K562 (cell line): ENCODE measurements at regions not wholly inside any gene's neighbourhood (a gene's known extent, or its start where the extent isn't known, plus 50 kb on each side); places are given as distances from the start of the nearest gene placed in this dataset.

Experiments used
- ATAC-seq: fragments of 200-7000 bp; cut with Tn5 transposase; 3 replicates; pipeline ENCODE4 v1.9.1; 2020; ENCODE audit warnings: moderate library complexity
- BruUV-seq: library from RNA; stranded (reverse); fragments of 400-500 nt; replicated peaks from 2 replicates; lab custom pipeline; 2021; lab: Mats Ljungman, UMichigan
- CTCF ChIA-PET: fragments of 300-600 bp; formaldehyde crosslinking; extraction: SDS; loops from one replicate; lab custom pipeline; 2021; ENCODE audit warnings: low intra/inter-chr PET ratio; lab: Yijun Ruan, JAX
- POLR2A ChIA-PET: fragments of 300-600, 350-650 bp; sonication (Branson Sonifier 250); formaldehyde crosslinking; extraction: SDS; loops from one replicate; lab custom pipeline; 2021; ENCODE audit warnings: antibody characterized with exemption, inconsistent platforms; lab: Yijun Ruan, JAX
- DNase-seq, 4 experiments: peaks; one replicate each; pipeline versions ENCODE4 v3.0.0 to v3.0.0-alpha.2; 2011 to 2018; ENCODE audit warnings: low spot score in 3 of 4, mixed read lengths in 3 of 4; ENCODE audit errors: extremely low read depth in 1 of 4
- FAIRE-seq: peaks from 2 replicates; lab custom pipeline; 2011; peaks lifted over from hg19 to GRCh38; lab: Jason Lieb, UNC
- H2AFZ ChIP-seq: 2 replicates; pipeline ENCODE4 v1.6.0; 2011; ENCODE audit warnings: low read depth, low read length, control low read depth, inconsistent platforms
- H3K27ac ChIP-seq: fragments of 200-600 bp; 3 replicates; pipeline ENCODE4 v1.8.0; 2011; ENCODE audit warnings: low read depth, mild to moderate bottlenecking, control low read depth, inconsistent platforms, low read length, moderate library complexity, mixed read lengths; ENCODE audit errors: extremely low read depth
- H3K27me3 ChIP-seq, 2 experiments: fragments of 300-600 bp in 1 of 2; 2 replicates in 1 of 2; 3 replicates in 1 of 2; pipeline versions ENCODE4 v1.6.0 to v1.8.0; 2011; ENCODE audit warnings: inconsistent platforms in 2 of 2, low read length in 2 of 2, mild to moderate bottlenecking in 1 of 2, mixed read lengths in 1 of 2, moderate library complexity in 1 of 2; ENCODE audit not compliant: control insufficient read depth in 2 of 2, insufficient read depth in 2 of 2
- H3K36me3 ChIP-seq: fragments of 300-600 bp; 3 replicates; pipeline ENCODE4 v1.8.0; 2011; ENCODE audit warnings: mild to moderate bottlenecking, low read length, inconsistent platforms; ENCODE audit not compliant: control insufficient read depth, insufficient read depth
- H3K4me1 ChIP-seq, 2 experiments: fragments of 200-600 bp in 1 of 2; replicated peaks in 1 of 2; 2 replicates in 1 of 2; 3 replicates in 1 of 2; pipeline versions ENCODE4 v1.5.1 to v1.8.0; 2011; ENCODE audit warnings: inconsistent platforms in 2 of 2, low read length in 2 of 2, mild to moderate bottlenecking in 1 of 2, mixed read lengths in 1 of 2, moderate library complexity in 1 of 2; ENCODE audit not compliant: control insufficient read depth in 2 of 2, insufficient read depth in 2 of 2
- H3K4me2 ChIP-seq: 2 replicates; pipeline ENCODE4 v1.6.1; 2011; ENCODE audit warnings: low read length, control low read depth, inconsistent platforms, mixed read lengths; ENCODE audit not compliant: insufficient read depth
- H3K4me3 ChIP-seq: fragments of 200-600 bp; sonication (generic), shearing (Covaris generic); 2 replicates; pipeline ENCODE4 v1.5.1; 2016; ENCODE audit warnings: control low read depth, inconsistent platforms
- H3K79me2 ChIP-seq: fragments of 200-600 bp; 3 replicates; pipeline ENCODE4 v1.8.0; 2011; ENCODE audit warnings: low read length, inconsistent platforms; ENCODE audit not compliant: control insufficient read depth, insufficient read depth
- H3K9ac ChIP-seq, 2 experiments: 2 replicates each; pipeline versions ENCODE4 v1.6.0 to v1.6.1; 2011; ENCODE audit warnings: low read depth in 2 of 2, low read length in 2 of 2, control low read depth in 1 of 2, inconsistent platforms in 1 of 2, mild to moderate bottlenecking in 1 of 2, mixed read lengths in 1 of 2; ENCODE audit not compliant: insufficient read depth in 1 of 2
- H3K9me1 ChIP-seq: one replicate; pipeline ENCODE4 v1.6.0; 2011; ENCODE audit warnings: inconsistent platforms, mild to moderate bottlenecking, low read length, moderate library complexity; ENCODE audit not compliant: control insufficient read depth, insufficient read depth
- H3K9me3 ChIP-seq: replicated peaks from 2 replicates; pipeline ENCODE4 v1.5.1; 2011; ENCODE audit warnings: low read depth, low read length, inconsistent platforms; ENCODE audit not compliant: control insufficient read depth, insufficient read depth
- H4K20me1 ChIP-seq: replicated peaks from 2 replicates; pipeline ENCODE4 v1.6.1; 2011; ENCODE audit warnings: low read length, inconsistent platforms, mixed read lengths; ENCODE audit not compliant: control insufficient read depth, insufficient read depth
- CHD2 ChIP-seq: IDR thresholded peaks from 2 replicates; pipeline ENCODE4 v1.6.1; 2011; ENCODE audit warnings: low read depth, low read length
- FUS ChIP-seq: fragments of 200-400 bp; formaldehyde crosslinking; optimal IDR thresholded peaks from 2 replicates; pipeline ENCODE3; 2017; ENCODE audit warnings: low read depth, low read length
- HMG20A ChIP-seq: fragments of 450-650 bp; formaldehyde crosslinking; conservative IDR thresholded peaks from 2 replicates; pipeline ENCODE4 v1.4.0; 2020; ENCODE audit warnings: mild to moderate bottlenecking, mixed read lengths
- KDM5B ChIP-seq: fragments of 200-600 bp; sonication (generic); IDR thresholded peaks from 2 replicates; pipeline ENCODE4 v1.6.1; 2012; ENCODE audit warnings: low read depth, mild to moderate bottlenecking, moderate library complexity, low read length, control low read depth, inconsistent platforms; ENCODE audit not compliant: insufficient replicate concordance
- MECOM ChIP-seq: fragments of 250-450 bp; sonication (Bioruptor Pico); IDR thresholded peaks from 2 replicates; pipeline ENCODE4 v1.8.0; 2022; ENCODE audit warnings: inconsistent platforms
- MYBL2 ChIP-seq, 2 experiments: fragments of 450-650 bp in 1 of 2; sonication (generic) in 1 of 2; formaldehyde crosslinking in 1 of 2; IDR thresholded peaks; 2 replicates each; pipeline versions ENCODE4 v1.6.1 to v1.8.1; 2017 to 2022; ENCODE audit warnings: borderline replicate concordance in 1 of 2, inconsistent platforms in 1 of 2, low read depth in 1 of 2, mild to moderate bottlenecking in 1 of 2, missing genetic modification reagents in 1 of 2, moderate library complexity in 1 of 2
- NUFIP1 ChIP-seq: fragments of 450-650 bp; IDR thresholded peaks from 2 replicates; pipeline ENCODE4 v1.6.1; 2018; ENCODE audit not compliant: partially characterized antibody
- RUNX1 ChIP-seq: sonication (generic); IDR thresholded peaks from 2 replicates; pipeline ENCODE4 v1.6.1; 2016; ENCODE audit warnings: antibody characterized with exemption, low read depth
- SIX5 ChIP-seq, 2 experiments: IDR thresholded peaks; 2 replicates each; pipeline ENCODE4 v1.6.1; 2011; ENCODE audit warnings: low read length in 2 of 2, borderline replicate concordance in 1 of 2, low read depth in 1 of 2, mild to moderate bottlenecking in 1 of 2, moderate library complexity in 1 of 2; ENCODE audit not compliant: insufficient read depth in 1 of 2
- SMARCC2 ChIP-seq: fragments of 450-650 bp; IDR thresholded peaks from 2 replicates; pipeline ENCODE4 v1.6.1; 2017; ENCODE audit warnings: antibody characterized with exemption, moderate library complexity, mild to moderate bottlenecking, low read depth
- SMARCE1 ChIP-seq: fragments of 450-650 bp; IDR thresholded peaks from 2 replicates; pipeline ENCODE4 v1.7.1; 2016; ENCODE audit warnings: mild to moderate bottlenecking
- SPI1 ChIP-seq: IDR thresholded peaks from 2 replicates; pipeline ENCODE4 v1.6.1; 2011; ENCODE audit warnings: low read depth, low read length, control low read depth, borderline replicate concordance
- SREBF1 ChIP-seq: fragments of 150-350 bp; IDR thresholded peaks from 2 replicates; pipeline ENCODE4 v1.6.1; 2014; ENCODE audit warnings: antibody characterized with exemption, low read depth, low read length, borderline replicate concordance
- TAL1 ChIP-seq: fragments of 450-650 bp; IDR thresholded peaks from 2 replicates; pipeline ENCODE4 v1.6.1; 2016; ENCODE audit warnings: mild to moderate bottlenecking
- TEAD4 ChIP-seq, 2 experiments: sonication (generic) in 1 of 2; formaldehyde crosslinking in 1 of 2; IDR thresholded peaks; 2 replicates each; pipeline versions ENCODE4 v1.6.1 to v1.8.0; 2012 to 2022; ENCODE audit warnings: borderline replicate concordance in 1 of 2, inconsistent platforms in 1 of 2, low read length in 1 of 2, mild to moderate bottlenecking in 1 of 2, missing genetic modification reagents in 1 of 2
- THRB ChIP-seq: fragments of 450-650 bp; formaldehyde crosslinking; conservative IDR thresholded peaks from 2 replicates; pipeline ENCODE4 v1.4.0; 2022; ENCODE audit warnings: mild to moderate bottlenecking, missing genetic modification characterization
- ZNF174 ChIP-seq: fragments of 250-450 bp; sonication (Bioruptor Pico); IDR thresholded peaks from 2 replicates; pipeline ENCODE4 v1.4.0; 2020; ENCODE audit warnings: mild to moderate bottlenecking
- ZNF512 ChIP-seq: IDR thresholded peaks from 2 replicates; pipeline ENCODE4 v1.6.1; 2016; ENCODE audit warnings: missing genetic modification characterization, missing compliant biosample characterization
- ZNF589 ChIP-seq: fragments of 200-800 bp; sonication (Bioruptor generic); IDR thresholded peaks from 2 replicates; pipeline ENCODE4 v1.6.1; 2016; ENCODE audit warnings: low read depth, missing genetic modification characterization, missing compliant biosample characterization
- WGBS: fragments of 100-300 bp; shearing (Covaris generic); methylation state at CpG from one replicate; pipeline ENCODE4 v1.1.6; 2016; ENCODE audit warnings: low coverage, mixed read lengths; ENCODE audit not compliant: insufficient coverage; ENCODE audit errors: missing lambda C conversion rate; 5-methylcytosine and 5-hydroxymethylcytosine counted together
- in situ Hi-C: fragments of 300-500 bp; cut with MboI; formaldehyde crosslinking; loops from 4 replicates; pipeline ENCODE4 v1.15.0; 2018; ENCODE audit warnings: inconsistent platforms, mixed read lengths
- intact Hi-C: fragments of 100-400 bp; cut with micrococcal nuclease; formaldehyde crosslinking; loops from 2 replicates; pipeline ENCODE4 v1.14.2; 2022

- TF ChIP-seq TEAD4 (IDR thresholded peaks at IDR 0.05; ENCODE audit: low read length) (no peak), TEAD4 (CRISPR knock-in tag; IDR thresholded peaks at IDR 0.05; ENCODE audit: borderline replicate concordance) (no peak), MYBL2 (IDR thresholded peaks at IDR 0.05; ENCODE audit: low read depth) (no peak), MYBL2 (CRISPR knock-in tag; IDR thresholded peaks at IDR 0.05; ENCODE audit: borderline replicate concordance) (no peak), ZNF512 (tag) (no peak), NUFIP1 (no peak), SREBF1 (no peak)
Observed at GRCh38 chr5:57698086-57698485, 215.5 kb upstream of the ACTBL2 start (continued).

GRCh38 chr5:57696825-57697570 is 214.4 kb upstream of the ACTBL2 start:
- peak in 2 of 4 experiments; percentile 29 to 56 for DNase-seq
- Histone ChIP-seq H3K9me3 (no peaks in the 10 kb centered on the region), H3K4me1 (peaks cover 0 to 15% of the 10 kb centered on the region in 2 experiments; a peak in 2 of 5 replicates), H3K27ac (no peak overlapping the region), H3K36me3 (no peaks in the 10 kb centered on the region), H3K4me3 (no peak overlapping the region), H3K27me3 (no peaks in the 10 kb centered on the region), H3K9ac (no peak overlapping the region), H3K79me2 (no peaks in the 10 kb centered on the region), H2AFZ (no peak overlapping the region), H3K4me2 (no peak overlapping the region), H4K20me1 (no peaks in the 10 kb centered on the region), H3K9me1 (no peaks in the 10 kb centered on the region)
- ATAC-seq, result peak; percentile 73
- WGBS, result 1% methylated on average over 4 of the region's 4 CpGs
- ChIA-PET CTCF (no interaction called here), POLR2A (interaction anchor here (2.1 kb wide), 1 partner anchor 9 kb away, joined by 7 read pairs; no protein-coding TSS in a partner anchor)
- intact Hi-C loops (no loop called here), in situ Hi-C loops (no loop called here)
- FAIRE-seq, result no peak
- BruUV-seq, result no TSS peak
- no peak for TF ChIP-seq KDM5B
- TF ChIP-seq SMARCC2, result peak; percentile 31; the same call in 1 of the 2 replicates
- TF ChIP-seq HMG20A (CRISPR knock-in tag), result no peak
- TF ChIP-seq THRB, result no peak
- no peak for TF ChIP-seq SPI1
- TF ChIP-seq TAL1, result peak; percentile 64
- no peak for TF ChIP-seq SMARCE1
- no peak for TF ChIP-seq RUNX1
- no peak for TF ChIP-seq SIX5 (IDR thresholded peaks at IDR 0.05; ENCODE audit: borderline replicate concordance in 1 of 2, insufficient read depth in 1 of 2, low read depth in 1 of 2, low read length in 2 of 2)
- TF ChIP-seq ZNF174 (CRISPR knock-in tag), result no peak
- TF ChIP-seq MECOM (CRISPR knock-in tag), result peak; percentile 64; the same call in 1 of the 2 replicates
- TF ChIP-seq FUS, result no peak
- no peak for TF ChIP-seq ZNF589 (CRISPR knock-in tag)
- no peak for TF ChIP-seq CHD2
